HPDE6-E6E7 (cell line): ENCODE measurements at regions not wholly inside any gene's neighbourhood (a gene's known extent, or its start where the extent isn't known, plus 50 kb on each side); places are given as distances from the start of the nearest gene placed in this dataset.

Experiments used
- DNase-seq: peaks from one replicate; pipeline ENCODE4 v3.0.0; 2011; ENCODE audit warnings: missing footprints; ENCODE audit errors: extremely low spot score

- DNase-seq, result no peak
Measured at GRCh38 chr7:95668504-95669018, 72.2 kb upstream of the PDK4 start.

DNA sequence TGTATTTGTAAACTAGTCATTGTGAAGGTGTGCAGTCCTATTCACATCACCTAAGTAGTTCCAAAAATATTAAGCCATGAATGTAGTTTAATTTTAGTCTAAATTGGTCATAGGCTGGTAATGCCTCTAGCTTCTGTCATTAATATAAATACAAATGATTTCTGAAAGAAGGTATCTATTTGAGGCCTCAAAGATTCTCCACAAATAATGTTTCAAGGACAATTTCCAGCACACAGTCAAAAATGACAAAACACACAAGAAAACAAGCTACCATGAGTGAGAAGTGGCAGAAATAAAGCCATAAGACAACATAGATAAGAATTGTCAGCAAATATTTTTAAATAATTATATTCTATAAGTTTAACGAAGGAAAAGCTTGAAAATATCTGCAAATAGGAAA lies 66.7 kb upstream of the PDK4 start:
- no peak for DNase-seq

DNA sequence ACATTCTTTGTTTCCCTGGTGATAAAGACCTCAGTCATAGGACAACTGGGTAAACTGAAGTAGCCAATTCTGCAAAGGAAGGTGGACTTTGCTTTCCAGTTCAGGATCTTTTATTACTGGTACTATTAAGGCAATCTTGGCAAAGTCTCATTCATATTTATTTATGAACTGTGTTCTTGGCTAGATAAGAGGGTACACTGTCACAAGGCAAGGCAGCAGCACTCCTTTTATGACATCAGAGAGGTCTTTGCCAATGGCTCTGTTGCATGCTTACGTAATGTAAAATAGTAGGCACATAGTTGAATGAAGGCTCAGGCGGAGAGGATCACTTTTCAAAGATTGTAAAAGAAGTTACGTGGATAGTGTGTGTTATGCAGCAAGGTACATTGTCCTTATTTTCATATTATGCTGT lies 63.7 kb upstream of the PDK4 start:
- no peak for DNase-seq

DNA sequence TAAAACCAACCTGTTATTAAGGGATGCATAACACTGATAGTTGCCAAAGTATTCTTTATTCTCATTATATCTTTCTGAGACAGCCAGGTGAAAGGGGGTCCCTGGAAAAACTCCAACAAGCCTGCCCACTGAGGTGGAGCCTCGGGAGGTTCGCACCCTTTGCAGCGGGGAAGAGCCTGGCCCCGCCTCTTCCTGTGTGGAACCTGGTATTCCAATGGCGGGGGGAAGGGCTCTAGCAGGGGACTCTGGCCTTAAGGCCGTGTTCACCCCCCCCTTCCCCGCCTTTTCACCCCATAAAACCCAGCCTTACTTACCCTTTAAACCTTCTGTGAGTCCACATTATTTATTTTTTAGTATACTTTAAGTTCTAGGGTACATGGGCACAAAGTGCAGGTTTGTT lies 62.4 kb upstream of the PDK4 start:
- DNase-seq, result no peak

GRCh38 chr7:95649546-95649945 lies 53.2 kb upstream of the PDK4 start:
- DNase-seq, result no peak

DNA sequence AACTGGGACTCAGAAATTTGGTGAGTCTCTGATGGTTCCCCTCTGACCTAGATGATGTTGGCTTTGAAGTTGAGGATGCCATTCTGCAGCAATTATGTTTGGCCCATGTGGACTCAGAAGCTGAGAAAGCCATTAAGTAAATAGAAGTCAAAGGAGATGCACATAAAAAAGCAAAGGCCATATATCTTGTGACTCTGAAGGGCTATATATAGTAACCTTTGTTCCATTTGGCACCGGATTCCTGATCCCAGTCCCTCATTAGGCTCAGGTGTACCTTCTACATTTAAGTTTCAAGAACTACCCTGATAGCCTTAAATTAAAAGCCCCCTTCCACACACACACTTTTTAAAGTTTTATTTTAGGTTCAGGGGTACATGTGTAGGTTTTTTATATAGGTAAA lies 50.0 kb upstream of the PDK4 start:
- no peak for DNase-seq
